NCI-H69 (cell line): ENCODE measurements at regions not wholly inside any gene's neighbourhood (a gene's known extent, or its start where the extent isn't known, plus 50 kb on each side); places are given as distances from the start of the nearest gene placed in this dataset.
A peak's percentile ranks its signal among the peaks of the same experiment; 100 is the strongest.

Experiments
- DNase-seq: peaks from one replicate; lab custom pipeline; 2025; lab: John Stamatoyannopoulos, UW

DNA sequence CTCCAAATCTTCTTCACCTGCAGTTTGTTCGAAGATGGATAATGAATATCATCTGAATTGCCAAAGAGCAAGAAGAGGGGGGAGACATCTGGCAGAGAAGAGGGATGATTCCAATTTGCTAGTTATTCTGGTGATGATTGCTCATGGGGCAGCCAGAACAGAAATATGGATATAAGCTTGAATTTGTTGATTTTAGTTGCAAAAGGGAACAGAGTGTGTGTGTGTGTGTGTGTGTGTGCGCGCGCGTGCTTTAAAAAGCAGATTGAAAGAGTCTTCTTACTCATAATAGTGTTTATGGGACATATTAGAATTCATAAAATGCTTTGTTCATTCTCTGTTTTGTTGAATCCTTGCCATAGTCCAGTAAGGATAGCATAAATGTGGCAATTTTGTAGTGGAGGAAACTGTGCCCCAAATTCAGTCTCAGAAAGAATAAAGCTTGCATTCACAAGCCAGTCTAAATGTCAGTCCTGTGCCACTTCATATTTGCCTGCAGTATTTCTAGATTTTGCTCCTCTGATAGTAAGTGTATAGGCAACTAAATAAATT lies 436.3 kb upstream of the KLF4 start:
- DNase-seq = no peak

DNA sequence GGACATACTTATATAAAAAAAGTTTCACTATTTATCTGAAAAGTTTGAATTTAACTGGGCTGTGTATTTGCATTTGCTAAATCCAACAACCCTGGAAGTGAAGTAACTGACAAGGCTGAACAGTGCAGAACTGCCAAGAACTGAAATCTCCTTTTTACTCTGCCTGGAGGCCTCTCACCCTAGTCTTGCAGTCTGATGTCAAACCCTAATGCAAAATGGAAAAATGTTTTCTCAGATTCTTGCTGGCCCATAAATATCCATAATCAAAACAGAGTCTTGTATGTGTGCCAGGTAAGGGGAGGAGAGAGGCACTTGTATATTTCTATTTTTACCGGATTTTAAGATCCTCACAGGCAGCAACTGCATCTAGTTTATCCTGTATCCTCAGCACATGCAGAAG lies 432.7 kb upstream of the KLF4 start:
- DNase-seq = no peak

DNA sequence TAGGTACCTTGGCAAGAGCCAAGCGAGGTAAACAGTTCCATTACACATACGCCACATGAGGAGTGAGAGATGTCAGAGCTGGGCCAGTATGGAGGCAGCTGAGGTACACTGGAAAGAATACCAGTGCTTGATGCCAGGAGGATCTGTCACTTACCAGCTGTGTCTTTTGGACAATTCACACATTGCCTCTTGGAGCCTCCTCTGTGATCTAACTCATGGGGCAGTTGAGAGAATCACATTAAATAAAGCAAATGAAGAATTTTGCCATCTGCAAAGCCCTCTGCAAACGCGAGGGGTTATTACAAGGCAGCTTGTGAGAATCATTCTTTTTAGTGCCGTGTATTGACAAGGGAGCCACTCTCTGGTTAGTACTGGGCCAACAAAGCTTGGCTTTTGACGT lies 429.7 kb upstream of the KLF4 start:
- no peak for DNase-seq

DNA sequence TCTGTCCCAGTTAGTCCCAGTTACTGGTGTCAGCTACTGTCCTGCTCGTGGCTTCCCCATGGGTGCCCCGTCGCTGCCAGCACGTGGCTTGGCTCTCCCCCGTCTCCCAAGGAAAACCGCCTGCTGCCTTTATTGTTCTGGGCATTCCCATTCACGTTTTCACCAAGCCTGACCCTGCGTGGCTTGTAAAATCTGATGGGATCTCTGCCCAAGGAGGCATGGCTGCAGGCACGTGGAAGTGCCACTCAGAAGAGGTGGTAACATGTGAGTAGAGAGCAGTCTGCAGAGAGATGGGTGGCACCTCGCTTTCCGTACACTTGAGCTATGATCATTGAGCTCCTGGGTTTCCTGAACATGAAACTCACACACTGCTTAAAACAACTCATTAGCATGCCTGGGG lies 429.2 kb upstream of the KLF4 start:
- no peak for DNase-seq

DNA sequence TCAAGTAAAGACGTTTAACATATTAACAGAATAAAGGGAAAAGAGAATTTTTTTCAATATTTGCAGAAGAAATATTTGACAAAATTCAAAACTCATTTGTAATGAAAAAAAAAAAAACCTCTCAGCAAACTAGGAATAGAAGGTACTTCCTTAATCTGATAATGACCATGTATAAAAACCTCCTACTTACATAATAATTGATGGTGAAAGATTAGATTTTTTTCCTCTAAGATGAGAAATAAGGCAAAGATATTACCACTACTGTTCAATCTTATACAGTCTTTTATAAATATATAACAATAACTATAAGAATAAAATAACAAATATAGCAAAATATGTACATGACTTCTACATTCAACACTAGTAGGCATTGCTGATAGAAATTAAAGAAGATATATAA lies 424.6 kb upstream of the KLF4 start:
- no peak for DNase-seq

DNA sequence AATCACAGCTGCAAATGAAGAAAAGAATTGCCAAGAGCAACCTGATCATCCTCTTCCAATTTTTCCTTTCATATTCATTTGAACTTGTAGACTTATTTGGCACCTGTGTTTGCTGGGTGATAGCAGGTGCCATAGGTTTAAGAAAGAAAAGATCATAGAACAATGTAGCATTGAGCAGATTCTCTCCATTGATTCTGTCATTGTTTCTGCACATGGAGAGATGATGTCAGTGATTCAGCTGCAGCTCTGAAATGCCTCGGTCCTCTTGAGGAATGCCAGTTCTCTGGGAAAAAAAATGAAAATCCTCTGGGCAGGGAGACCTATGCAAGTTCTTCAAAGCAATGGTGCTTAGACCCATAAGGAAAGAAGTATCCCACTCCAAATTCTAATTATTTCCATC lies 418.1 kb upstream of the KLF4 start:
- DNase-seq = no peak

DNA sequence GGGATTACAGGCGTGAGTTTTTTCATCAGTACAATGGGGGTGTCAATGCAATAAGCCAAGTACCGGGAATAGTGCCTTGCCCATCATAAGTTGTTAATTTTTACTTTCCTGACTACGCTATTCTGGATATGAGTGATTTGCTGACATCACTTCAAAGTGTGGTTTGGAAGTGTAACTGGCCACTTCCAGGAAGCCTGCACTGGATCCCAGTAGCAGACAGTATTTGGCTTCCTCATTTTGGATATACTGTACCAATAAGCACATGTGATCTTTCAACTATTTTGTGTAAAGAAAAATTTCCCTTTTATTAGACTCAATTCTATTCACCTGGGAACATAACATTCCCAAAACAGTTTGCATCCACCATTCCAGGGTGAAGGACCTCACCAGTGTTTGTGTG lies 417.7 kb upstream of the KLF4 start:
- no peak for DNase-seq

DNA sequence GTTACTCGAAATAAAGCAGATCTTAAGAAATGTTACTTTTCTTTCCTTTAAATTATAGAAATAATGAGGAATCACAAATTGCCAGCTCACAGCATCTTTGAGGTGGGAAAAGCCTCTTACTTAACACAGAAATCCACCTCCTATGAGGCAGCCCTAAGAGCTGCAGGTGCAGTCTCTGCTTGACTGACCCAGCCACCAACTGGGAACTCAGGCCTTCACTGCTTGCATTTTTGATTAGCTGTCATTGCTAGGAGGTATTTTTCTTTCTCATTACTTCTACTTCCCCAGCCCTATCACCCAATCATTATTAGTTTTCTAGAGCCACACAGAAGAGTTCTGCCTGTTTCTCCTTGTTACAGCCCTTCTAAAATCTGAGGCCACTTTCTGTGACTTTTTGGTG lies 416.5 kb upstream of the KLF4 start:
- DNase-seq = no peak

DNA sequence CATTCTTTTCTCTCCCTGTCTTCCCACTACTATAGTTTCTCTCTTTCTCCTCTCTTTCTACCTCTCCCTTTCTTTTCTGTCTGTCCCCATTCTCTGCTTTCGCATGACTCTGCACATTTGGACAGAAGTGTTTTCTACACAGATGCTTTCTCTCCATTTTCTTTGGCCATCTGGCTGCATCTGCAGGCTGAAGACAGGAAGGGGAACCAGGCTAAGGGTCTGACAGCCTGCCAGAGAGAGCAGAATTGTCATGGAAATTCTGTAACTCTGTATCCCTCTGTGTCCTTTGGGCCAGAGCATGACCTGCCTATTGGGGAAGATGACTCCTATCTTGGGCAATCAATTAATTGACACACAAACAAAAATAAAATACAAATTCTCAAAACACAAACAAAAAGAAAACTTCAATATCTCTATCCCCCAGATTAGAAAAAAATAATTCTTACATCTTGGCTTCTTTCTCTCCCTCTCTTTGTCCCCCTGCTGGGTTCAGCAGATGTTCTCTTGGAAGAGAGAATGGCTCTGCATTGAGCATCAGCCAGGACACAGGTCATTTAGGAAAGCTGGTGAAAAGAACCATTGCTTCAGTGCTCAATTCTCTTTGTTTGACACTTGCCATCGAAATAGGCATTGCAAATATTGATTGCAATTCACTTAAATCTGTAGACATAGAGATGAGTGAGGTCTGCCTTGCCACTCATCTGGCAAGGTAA lies 415.9 kb upstream of the KLF4 start:
- peak; percentile 52 for DNase-seq

DNA sequence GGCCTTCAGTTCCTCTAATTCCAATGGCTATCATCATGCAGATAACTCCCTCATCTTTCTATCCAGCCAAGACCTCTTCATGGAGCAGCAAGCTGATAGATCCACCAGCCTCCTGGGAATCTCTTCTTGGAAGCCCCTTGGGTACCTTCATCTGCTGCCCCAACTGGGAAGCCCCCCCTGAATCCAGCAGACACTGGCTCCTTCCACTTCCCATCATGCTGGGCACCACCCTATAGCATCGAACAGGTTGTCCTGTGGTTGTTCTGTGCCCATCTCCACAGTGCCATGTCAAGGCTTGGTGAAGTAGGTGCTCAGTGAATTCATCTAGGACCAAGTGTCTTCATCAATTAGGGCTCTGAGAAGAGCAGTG lies 410.4 kb upstream of the KLF4 start:
- DNase-seq = no peak

DNA sequence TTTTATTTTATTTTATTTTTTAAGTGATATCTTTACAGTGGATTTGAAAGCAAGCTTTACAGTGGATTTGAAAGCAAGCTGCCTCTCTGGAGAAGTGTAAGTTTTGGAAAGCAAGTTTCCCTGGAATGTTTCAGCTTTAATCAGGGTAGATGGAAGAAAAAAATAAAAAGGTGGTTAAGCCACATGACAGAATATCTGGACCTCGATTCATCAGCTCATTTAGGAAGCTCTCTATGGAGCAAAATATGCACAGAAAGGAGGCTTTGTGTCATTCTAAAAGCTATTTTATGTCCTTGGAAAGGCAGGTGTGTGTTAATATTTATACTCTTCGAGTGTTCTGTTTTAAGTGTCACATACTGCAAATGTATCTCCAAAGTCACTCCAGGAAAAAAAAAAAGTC lies 409.2 kb upstream of the KLF4 start:
- DNase-seq = no peak

DNA sequence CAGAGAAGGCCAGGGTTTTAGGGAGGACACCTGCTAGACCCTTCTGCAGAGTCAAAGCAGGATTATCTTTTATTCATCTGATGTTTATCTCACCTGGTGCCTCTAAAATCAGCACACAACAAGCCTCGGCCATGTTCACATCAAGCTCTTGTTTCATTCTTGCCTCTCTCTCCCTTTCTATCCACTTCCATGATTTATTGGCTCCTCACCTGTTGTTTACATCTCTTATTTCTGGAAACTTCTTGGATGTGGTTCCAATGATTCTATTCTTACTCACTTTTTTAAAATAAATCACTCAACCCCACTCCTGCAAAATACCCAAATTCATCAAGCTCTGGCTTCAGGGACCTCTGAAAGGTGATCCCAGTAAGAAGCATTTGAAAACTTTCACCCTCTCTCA lies 407.0 kb upstream of the KLF4 start:
- DNase-seq = no peak

DNA sequence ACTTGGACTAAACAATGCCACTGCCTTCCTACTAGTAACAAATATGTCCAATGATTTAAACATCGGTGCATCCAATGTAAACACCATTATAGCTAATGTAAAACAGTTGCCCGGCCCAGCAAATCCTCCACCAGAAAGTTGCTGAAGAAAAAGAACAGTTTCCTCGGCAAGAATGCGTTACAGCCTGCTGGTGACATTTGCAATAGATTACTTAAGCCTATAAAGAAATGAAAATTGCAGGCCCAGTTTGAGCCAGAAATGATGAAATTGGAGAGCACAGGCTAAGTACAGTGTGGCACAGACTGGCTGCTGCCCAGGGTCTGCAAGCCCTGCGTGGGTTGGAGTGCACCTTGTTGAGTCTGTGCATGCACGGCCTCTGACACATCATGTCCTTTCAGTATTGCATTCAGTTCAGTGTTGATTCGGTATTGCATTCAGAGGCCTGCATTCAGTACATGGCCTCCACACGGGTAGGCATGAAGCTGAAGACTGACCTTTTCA lies 406.0 kb upstream of the KLF4 start:
- DNase-seq = no peak

DNA sequence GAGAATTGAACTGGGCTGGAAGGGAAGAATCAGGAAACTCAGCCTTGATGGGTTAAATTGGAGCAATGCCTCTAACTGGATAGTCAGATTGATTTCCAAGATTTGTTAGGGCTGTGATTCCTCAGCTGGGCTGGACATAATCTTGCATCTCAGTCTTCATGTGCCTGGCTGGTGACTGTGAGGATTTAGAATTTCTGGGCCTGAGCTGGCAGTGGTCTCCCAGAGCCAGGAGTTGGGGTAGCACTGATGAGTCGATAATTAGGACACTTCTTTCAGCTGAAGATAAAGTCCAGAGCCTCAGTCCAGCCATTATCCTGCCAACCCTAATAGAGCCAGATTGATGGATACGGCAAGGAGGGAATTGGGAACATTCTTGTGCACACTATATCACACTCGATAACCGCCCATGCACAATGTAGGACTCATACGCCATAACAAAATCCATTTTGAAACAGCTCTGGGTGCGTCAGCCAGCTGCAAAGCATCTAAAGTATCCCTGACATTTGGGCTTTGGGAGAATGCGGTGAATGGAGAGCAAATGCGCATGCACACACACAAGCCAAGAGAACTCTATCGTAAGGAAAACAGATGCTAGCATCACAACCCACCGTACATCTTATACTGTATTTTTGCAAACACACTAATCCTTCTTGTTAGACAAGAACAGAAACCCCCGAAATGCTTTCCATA lies 405.1 kb upstream of the KLF4 start:
- DNase-seq = no peak

DNA sequence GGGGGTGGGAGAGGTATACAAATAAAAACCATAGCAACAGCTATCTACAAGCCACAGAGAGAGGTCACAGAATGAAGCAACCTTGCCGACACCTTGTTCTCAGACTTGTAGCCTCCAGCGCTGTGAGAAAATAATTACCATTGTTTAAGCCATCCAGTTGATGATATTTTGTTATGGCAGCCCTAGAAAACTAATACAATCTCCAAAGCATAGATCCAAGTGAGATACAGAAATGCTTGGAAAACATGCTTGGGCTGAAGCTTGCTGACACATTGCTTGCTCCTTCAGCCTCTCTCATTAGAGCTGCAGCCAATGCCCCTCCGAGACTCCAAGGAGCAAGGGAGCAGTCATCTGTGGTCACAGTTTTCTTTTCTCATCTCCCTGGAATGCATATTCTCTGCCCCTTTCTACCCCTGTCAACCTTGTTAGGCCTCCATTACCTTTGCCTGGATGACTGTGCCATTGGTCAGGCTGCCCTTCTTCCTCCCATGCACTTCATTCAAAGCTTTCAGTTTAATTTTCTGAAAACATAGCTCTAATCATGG lies 401.4 kb upstream of the KLF4 start:
- no peak for DNase-seq

DNA sequence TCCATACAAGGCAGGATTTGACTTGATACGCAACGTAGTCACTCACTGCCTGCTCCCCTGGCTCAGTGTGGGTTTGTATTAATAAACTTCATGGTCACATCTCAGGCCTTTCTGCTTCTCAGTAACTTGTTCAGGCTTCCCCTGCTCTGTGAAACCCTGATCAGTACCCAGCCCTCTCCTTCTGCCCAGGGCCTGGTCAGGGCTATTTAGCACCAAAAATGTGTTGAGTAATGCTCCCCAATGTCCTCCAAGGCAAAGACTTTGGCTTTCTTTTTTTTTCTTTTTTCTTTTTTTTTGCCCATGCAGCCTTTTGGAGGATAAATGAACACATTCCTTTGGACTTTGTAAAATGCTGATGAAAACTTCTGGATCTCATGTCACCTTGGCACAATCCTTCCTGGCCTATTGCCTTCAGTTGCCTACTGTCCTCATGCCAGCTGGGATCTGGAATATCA lies 399.2 kb upstream of the KLF4 start:
- no peak for DNase-seq

DNA sequence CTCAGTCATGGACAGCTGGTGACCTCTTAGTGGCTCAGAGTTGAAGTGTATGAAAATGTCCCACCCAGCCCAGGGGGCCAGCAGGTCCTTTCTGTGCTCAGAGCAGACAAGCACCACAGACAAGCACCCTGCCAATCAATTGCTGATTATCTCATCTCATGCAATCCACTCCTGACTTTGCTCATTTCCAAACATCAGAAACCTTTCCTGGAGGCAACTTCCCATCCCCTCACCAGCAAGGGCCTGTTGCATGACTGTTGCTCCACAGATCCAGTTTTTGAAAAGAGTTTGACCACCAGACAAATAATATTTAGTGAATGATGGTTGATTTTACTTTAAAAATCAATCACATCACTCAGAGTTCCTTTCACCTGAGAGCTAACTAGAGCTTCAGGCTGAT lies 397.3 kb upstream of the KLF4 start:
- DNase-seq = no peak

DNA sequence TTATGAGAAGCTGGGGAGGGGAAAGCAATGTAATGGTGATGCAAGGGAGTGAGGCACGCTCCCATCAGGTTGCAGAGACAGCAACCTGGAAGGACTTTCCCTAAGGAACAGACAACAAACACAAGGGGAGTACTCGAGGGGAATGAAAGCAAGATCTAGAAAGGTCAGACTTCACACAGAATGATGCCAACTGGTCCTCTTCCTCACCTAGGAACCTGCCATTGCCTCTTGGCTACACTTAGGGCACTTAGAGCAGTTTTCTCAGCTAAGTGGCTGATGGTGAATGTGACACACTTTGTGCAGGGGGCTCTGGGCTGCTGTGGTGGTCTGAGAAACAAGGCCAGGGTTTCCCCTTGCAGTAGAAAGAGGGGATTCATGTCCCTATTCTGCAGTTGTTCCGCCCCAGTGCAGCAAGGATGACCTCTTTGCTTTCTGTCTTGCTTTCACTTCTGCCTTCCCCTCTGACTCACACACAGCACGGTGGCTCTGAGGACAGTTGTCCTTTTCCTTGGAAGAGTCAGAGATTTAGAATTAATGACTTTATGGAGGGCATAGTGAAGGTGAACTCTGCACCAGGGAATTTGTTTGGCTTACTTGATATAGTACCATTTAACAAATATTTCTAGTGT lies 394.0 kb upstream of the KLF4 start:
- no peak for DNase-seq

DNA sequence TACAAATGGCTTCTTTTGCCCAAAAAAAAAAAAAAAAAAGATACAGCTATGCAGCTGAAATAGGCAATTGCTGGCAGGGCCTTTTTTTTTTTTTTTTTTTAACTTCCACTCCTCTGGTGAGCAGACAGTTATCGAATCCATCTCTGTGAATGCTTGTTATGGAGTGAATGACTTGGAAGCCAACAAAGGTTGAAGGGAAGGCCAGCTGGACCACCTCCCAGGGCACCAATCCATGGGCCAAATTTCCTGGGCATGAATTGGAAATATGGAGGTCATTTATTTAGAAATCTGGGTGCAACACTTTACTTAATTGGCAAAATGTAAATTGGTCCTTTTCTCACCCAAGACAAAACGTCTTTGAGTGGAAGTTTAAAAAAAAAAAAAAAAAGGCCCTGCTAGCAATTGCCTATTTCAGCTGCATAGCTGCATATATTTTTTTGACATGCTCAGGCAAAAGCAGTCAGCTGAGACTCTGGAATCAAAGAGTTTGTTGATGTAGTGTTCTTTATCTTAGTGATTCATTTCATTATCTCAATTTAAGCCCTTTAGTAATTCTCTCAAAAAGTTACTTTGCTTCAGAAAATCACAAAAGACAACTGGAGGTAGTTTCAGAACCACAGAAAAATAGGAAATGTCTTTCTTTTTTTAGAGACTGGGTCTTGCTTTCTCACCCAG lies 392.2 kb upstream of the KLF4 start:
- no peak for DNase-seq

DNA sequence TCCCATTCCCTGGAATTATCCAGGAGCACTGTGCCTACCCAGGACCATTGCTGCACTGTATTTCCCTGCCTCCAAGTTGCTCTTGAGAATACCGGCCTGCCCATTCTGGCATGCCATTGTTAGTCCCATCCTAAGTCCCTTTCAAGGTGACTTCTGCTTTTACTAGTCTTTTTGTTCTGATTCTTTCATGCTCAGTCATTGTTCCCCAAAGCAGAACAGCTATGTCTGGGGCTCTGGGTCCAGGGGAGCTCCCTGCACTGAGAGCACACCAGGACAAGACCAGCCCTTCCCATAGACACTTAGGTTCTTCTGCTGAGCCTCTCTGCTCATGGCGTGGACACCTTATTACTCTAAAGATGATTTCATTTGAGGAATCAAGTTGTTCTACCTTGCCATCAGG lies 388.9 kb upstream of the KLF4 start:
- no peak for DNase-seq

DNA sequence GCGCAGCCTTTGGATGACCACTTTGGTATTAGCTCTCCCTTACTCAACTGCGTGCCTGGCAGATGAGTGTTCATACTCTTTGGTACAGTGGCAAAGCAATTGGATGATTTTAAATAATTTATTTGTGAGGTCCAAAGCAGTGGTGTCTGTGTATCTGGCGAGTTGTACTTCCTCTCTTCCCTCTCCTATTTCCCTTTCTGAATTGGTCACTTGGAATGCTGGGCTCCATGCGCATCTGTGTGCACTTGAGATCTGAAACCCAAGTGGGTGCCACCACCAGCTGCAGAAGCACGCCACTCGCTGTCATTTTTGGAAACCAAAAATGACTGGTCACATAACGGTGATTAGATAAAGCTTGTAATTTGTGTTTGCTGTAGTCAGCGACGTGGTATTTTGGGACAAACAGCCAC lies 386.0 kb upstream of the KLF4 start:
- no peak for DNase-seq
